ENCODE measurements at regions not wholly inside any gene's neighbourhood (a gene's known extent, or its start where the extent isn't known, plus 50 kb on each side); places are given as distances from the start of the nearest gene placed in this dataset.

GRCh38 chr2:37852585-37853014 is 72.5 kb upstream of the RMDN2 start:
- Histone ChIP-seq H3K36me3 (ENCODE audit: control insufficient read depth, insufficient read depth, low read length) (no peaks in the 10 kb centered on the region), H3K27me3 (ENCODE audit: control insufficient read depth, insufficient read depth, low read length) (no peaks in the 10 kb centered on the region), H3K4me3 (ENCODE audit: low read depth, low read length) (no peak overlapping the region)
- DNase-seq (ENCODE audit: low read depth), result no peak
- POLR2A ChIA-PET, result interaction anchor here (0.6 kb wide), 1 partner anchor 57 kb away, joined by 27 read pairs; no protein-coding TSS in a partner anchor
- TF ChIP-seq CTCF (IDR thresholded peaks at IDR 0.05; ENCODE audit: insufficient read depth, low read depth, low read length), result no peak
- CTCF ChIA-PET, result interaction anchor here (0.8 kb wide), 1 partner anchor 20 kb away, joined by 3 read pairs; no protein-coding TSS in a partner anchor

- TF ChIP-seq CTCF (IDR thresholded peaks at IDR 0.05; ENCODE audit: insufficient read depth, low read depth, low read length), result no peak
- Histone ChIP-seq H3K4me3 (ENCODE audit: low read depth, low read length) (no peak overlapping the region), H3K27me3 (ENCODE audit: control insufficient read depth, insufficient read depth, low read length) (no peaks in the 10 kb centered on the region), H3K36me3 (ENCODE audit: control insufficient read depth, insufficient read depth, low read length) (no peaks in the 10 kb centered on the region)
- no peak for DNase-seq (ENCODE audit: low read depth)
- ChIA-PET POLR2A (no interaction called here), CTCF (interaction anchor here (1.0 to 1.5 kb wide), 7 partner anchors 9 to 440 kb away, joined by 3 to 6 read pairs (median 4); no protein-coding TSS in a partner anchor)
Measured at GRCh38 chr2:37854676-37855282, 70.3 kb upstream of the RMDN2 start.

- no peaks in the 10 kb centered on the region for H3K36me3 ChIP-seq (ENCODE audit: control insufficient read depth, insufficient read depth, low read length)
- ChIA-PET CTCF (interaction anchor here (1.1 to 1.5 kb wide), 3 partner anchors 10 to 441 kb away, joined by 4 to 6 read pairs (median 6); no protein-coding TSS in a partner anchor), POLR2A (no interaction called here)
- H3K4me3 ChIP-seq (ENCODE audit: low read depth, low read length), result no peak overlapping the region
- TF ChIP-seq CTCF (IDR thresholded peaks at IDR 0.05; ENCODE audit: insufficient read depth, low read depth, low read length), result no peak
- H3K27me3 ChIP-seq (ENCODE audit: control insufficient read depth, insufficient read depth, low read length), result no peaks in the 10 kb centered on the region
- no peak for DNase-seq (ENCODE audit: low read depth)
Measured at GRCh38 chr2:37855283-37856041, 69.6 kb upstream of the RMDN2 start.

- CTCF ChIA-PET, result interaction anchor here (1.3 kb wide), 1 partner anchor 21 kb away, joined by 6 read pairs; no protein-coding TSS in a partner anchor
- DNase-seq (ENCODE audit: low read depth), result no peak
- POLR2A ChIA-PET, result no interaction called here
- no peaks in the 10 kb centered on the region for H3K27me3 ChIP-seq (ENCODE audit: control insufficient read depth, insufficient read depth, low read length)
- no peak overlapping the region for H3K4me3 ChIP-seq (ENCODE audit: low read depth, low read length)
- TF ChIP-seq CTCF (IDR thresholded peaks at IDR 0.05; ENCODE audit: insufficient read depth, low read depth, low read length), result no peak
- H3K36me3 ChIP-seq (ENCODE audit: control insufficient read depth, insufficient read depth, low read length), result no peaks in the 10 kb centered on the region
Measured at GRCh38 chr2:37856101-37856751, 68.9 kb upstream of the RMDN2 start.

Measured in BJ (cell line).